GM19452 (cell line): ENCODE measurements at regions not wholly inside any gene's neighbourhood (a gene's known extent, or its start where the extent isn't known, plus 50 kb on each side); places are given as distances from the start of the nearest gene placed in this dataset.

Source experiments
- ATAC-seq: cut with Tn5 transposase; IDR thresholded peaks from one replicate; pipeline ENCODE4 v1.9.1; 2021; ENCODE audit not compliant: unreplicated experiment

GRCh38 chr11:130728185-130729180 is 187.8 kb downstream of the SNX19 start:
- no peak for ATAC-seq

- no peak for ATAC-seq
These were observed 187.1 kb downstream of the SNX19 start for GRCh38 chr11:130729193-130729592.

- ATAC-seq = no peak
These were observed 186.5 kb downstream of the SNX19 start for GRCh38 chr11:130729678-130730300.

GRCh38 chr11:130731401-130731800 is 184.9 kb downstream of the SNX19 start:
- ATAC-seq = no peak

- no peak for ATAC-seq
These were observed 183.8 kb downstream of the SNX19 start for GRCh38 chr11:130732476-130732875.

GRCh38 chr11:130737041-130737830 is 179.0 kb downstream of the SNX19 start:
- no peak for ATAC-seq

- no peak for ATAC-seq
These were observed 178.3 kb downstream of the SNX19 start for GRCh38 chr11:130737866-130738431.

- ATAC-seq = no peak
These were observed 177.7 kb downstream of the SNX19 start for GRCh38 chr11:130738611-130739010.

GRCh38 chr11:130740819-130741218 is 175.5 kb downstream of the SNX19 start:
- ATAC-seq = no peak

- ATAC-seq = no peak
These were observed 171.5 kb downstream of the SNX19 start for GRCh38 chr11:130744794-130745193.

- no peak for ATAC-seq
These were observed 167.1 kb downstream of the SNX19 start for GRCh38 chr11:130749216-130749615.

- ATAC-seq = no peak
These were observed 155.7 kb downstream of the SNX19 start for GRCh38 chr11:130760515-130761125.

GRCh38 chr11:130761560-130762220 is 154.6 kb downstream of the SNX19 start:
- ATAC-seq = no peak

- ATAC-seq = no peak
These were observed 153.6 kb downstream of the SNX19 start for GRCh38 chr11:130762638-130763037.

GRCh38 chr11:130763087-130763980 is 152.9 kb downstream of the SNX19 start:
- no peak for ATAC-seq

GRCh38 chr11:130765406-130765805 is 150.9 kb downstream of the SNX19 start:
- ATAC-seq = no peak

- peak; percentile 88 for ATAC-seq
These were observed 150.2 kb downstream of the SNX19 start for GRCh38 chr11:130765951-130766649.
